NCI-H2029 (cell line): ENCODE measurements at regions not wholly inside any gene's neighbourhood (a gene's known extent, or its start where the extent isn't known, plus 50 kb on each side); places are given as distances from the start of the nearest gene placed in this dataset.

Experiments
- DNase-seq: peaks from one replicate; lab custom pipeline; 2025; lab: John Stamatoyannopoulos, UW

- no peak for DNase-seq
Measured at GRCh38 chr7:17601921-17602320, 303.5 kb downstream of the AHR start.

- DNase-seq: no peak
Measured at GRCh38 chr7:17608114-17608833, 309.8 kb downstream of the AHR start.

- DNase-seq: no peak
Measured at GRCh38 chr7:17611611-17612010, 313.2 kb downstream of the AHR start.

GRCh38 chr7:17613338-17614041 is 315.0 kb downstream of the AHR start:
- DNase-seq: no peak

- no peak for DNase-seq
Measured at GRCh38 chr7:17617380-17617779, 318.9 kb downstream of the AHR start.

- no peak for DNase-seq
Measured at GRCh38 chr7:17617857-17618651, 319.6 kb downstream of the AHR start.

GRCh38 chr7:17618652-17618974 is 320.2 kb downstream of the AHR start:
- DNase-seq: no peak

GRCh38 chr7:17619196-17619818 is 320.9 kb downstream of the AHR start:
- DNase-seq: no peak

GRCh38 chr7:17620566-17620965 is 319.7 kb downstream of the SNX13 start:
- no peak for DNase-seq

GRCh38 chr7:17622451-17622850 is 317.8 kb downstream of the SNX13 start:
- no peak for DNase-seq

- no peak for DNase-seq
Measured at GRCh38 chr7:17623546-17624185, 316.6 kb downstream of the SNX13 start.

- DNase-seq: no peak
Measured at GRCh38 chr7:17624379-17624778, 315.9 kb downstream of the SNX13 start.

GRCh38 chr7:17625043-17625442 is 315.3 kb downstream of the SNX13 start:
- no peak for DNase-seq

- no peak for DNase-seq
Measured at GRCh38 chr7:17626235-17626634, 314.1 kb downstream of the SNX13 start.

- DNase-seq: no peak
Measured at GRCh38 chr7:17631061-17631460, 309.2 kb downstream of the SNX13 start.

- DNase-seq: no peak
Measured at GRCh38 chr7:17632384-17632783, 307.9 kb downstream of the SNX13 start.

GRCh38 chr7:17633067-17633466 is 307.2 kb downstream of the SNX13 start:
- no peak for DNase-seq

- DNase-seq: no peak
Measured at GRCh38 chr7:17638727-17639126, 301.6 kb downstream of the SNX13 start.

- DNase-seq: peak; percentile 1
Measured at GRCh38 chr7:17640730-17641377, 299.4 kb downstream of the SNX13 start.

- DNase-seq: no peak
Measured at GRCh38 chr7:17645500-17645899, 294.8 kb downstream of the SNX13 start.

GRCh38 chr7:17646253-17646956 is 293.9 kb downstream of the SNX13 start:
- no peak for DNase-seq
